ENCODE measurements at regions not wholly inside any gene's neighbourhood (a gene's known extent, or its start where the extent isn't known, plus 50 kb on each side); places are given as distances from the start of the nearest gene placed in this dataset.

GRCh38 chr10:83750604-83751003 lies 388.7 kb upstream of the GHITM start:
- Histone ChIP-seq H3K4me3 (ENCODE audit: low read depth, low read length) (no peak overlapping the region), H4K8ac (ENCODE audit: low read depth, low read length) (no peak overlapping the region), H2BK5ac (ENCODE audit: low read depth, low read length, poor library complexity) (no peak overlapping the region), H3K23ac (ENCODE audit: low read length) (no peak overlapping the region), H2AK5ac (ENCODE audit: low read length) (no peak overlapping the region), H3K4me2 (ENCODE audit: low read length) (no peak overlapping the region), H3K27me3 (ENCODE audit: insufficient read depth, low read length) (no peaks in the 10 kb centered on the region), H2AFZ (ENCODE audit: insufficient read depth, low read length, poor library complexity) (no peak overlapping the region), H3K27ac (ENCODE audit: low read depth, low read length) (no peak overlapping the region), H3K9ac (ENCODE audit: low read length) (no peak overlapping the region), H2BK120ac (ENCODE audit: insufficient read depth, low read length, poor library complexity) (no peak overlapping the region), H3K14ac (ENCODE audit: low read length) (no peak overlapping the region), H3K36me3 (ENCODE audit: control insufficient read depth in 1 of 2, insufficient read depth in 2 of 2, low read length in 2 of 2) (no peaks in the 10 kb centered on the region), H3K9me3 (ENCODE audit: insufficient read depth, low read depth, low read length) (peaks cover 17% of the 10 kb centered on the region), H3K4ac (ENCODE audit: low read depth, low read length) (no peak overlapping the region), H4K91ac (ENCODE audit: low read depth, low read length) (no peak overlapping the region), H3K4me1 (ENCODE audit: control insufficient read depth in 1 of 2, insufficient read depth in 2 of 2, low read length in 2 of 2) (no peaks in the 10 kb centered on the region), H2BK12ac (ENCODE audit: low read length) (no peak overlapping the region), H3K18ac (ENCODE audit: low read length) (no peak overlapping the region), H3K79me1 (ENCODE audit: low read length) (no peaks in the 10 kb centered on the region), H3K79me2 (ENCODE audit: control insufficient read depth, insufficient read depth, low read length, poor library complexity) (no peaks in the 10 kb centered on the region), H4K12ac (ENCODE audit: low read depth, low read length) (no peak overlapping the region)
- DNase-seq: no peak

- no peak overlapping the region for H3K14ac ChIP-seq (ENCODE audit: low read length)
- no peak overlapping the region for H2AFZ ChIP-seq (ENCODE audit: insufficient read depth, low read length, poor library complexity)
- no peaks in the 10 kb centered on the region for H3K79me2 ChIP-seq (ENCODE audit: control insufficient read depth, insufficient read depth, low read length, poor library complexity)
- H4K12ac ChIP-seq (ENCODE audit: low read depth, low read length): no peak overlapping the region
- no peak overlapping the region for H2BK5ac ChIP-seq (ENCODE audit: low read depth, low read length, poor library complexity)
- H2BK12ac ChIP-seq (ENCODE audit: low read length): no peak overlapping the region
- DNase-seq: no peak
- no peak overlapping the region for H2AK5ac ChIP-seq (ENCODE audit: low read length)
- H4K8ac ChIP-seq (ENCODE audit: low read depth, low read length): no peak overlapping the region
- no peak overlapping the region for H3K23ac ChIP-seq (ENCODE audit: low read length)
- H3K27ac ChIP-seq (ENCODE audit: low read depth, low read length): no peak overlapping the region
- no peak overlapping the region for H3K4ac ChIP-seq (ENCODE audit: low read depth, low read length)
- peaks cover 17% of the 10 kb centered on the region for H3K9me3 ChIP-seq (ENCODE audit: insufficient read depth, low read depth, low read length)
- H3K4me1 ChIP-seq (ENCODE audit: control insufficient read depth in 1 of 2, insufficient read depth in 2 of 2, low read length in 2 of 2): no peaks in the 10 kb centered on the region
- no peak overlapping the region for H3K4me2 ChIP-seq (ENCODE audit: low read length)
- H2BK120ac ChIP-seq (ENCODE audit: insufficient read depth, low read length, poor library complexity): no peak overlapping the region
- H3K36me3 ChIP-seq (ENCODE audit: control insufficient read depth in 1 of 2, insufficient read depth in 2 of 2, low read length in 2 of 2): no peaks in the 10 kb centered on the region
- no peaks in the 10 kb centered on the region for H3K27me3 ChIP-seq (ENCODE audit: insufficient read depth, low read length)
- H3K18ac ChIP-seq (ENCODE audit: low read length): no peak overlapping the region
- no peaks in the 10 kb centered on the region for H3K79me1 ChIP-seq (ENCODE audit: low read length)
- no CpG with 5 or more reads among the region's 2 CpGs for WGBS (ENCODE audit: extremely low coverage, insufficient coverage, insufficient read length)
- H4K91ac ChIP-seq (ENCODE audit: low read depth, low read length): no peak overlapping the region
- no peak overlapping the region for H3K4me3 ChIP-seq (ENCODE audit: low read depth, low read length)
- no peak overlapping the region for H3K9ac ChIP-seq (ENCODE audit: low read length)
Measured at GRCh38 chr10:83753490-83753889, 385.8 kb upstream of the GHITM start.

- no peak overlapping the region for H3K4ac ChIP-seq (ENCODE audit: low read depth, low read length)
- WGBS (ENCODE audit: extremely low coverage, insufficient coverage, insufficient read length): no CpG with 5 or more reads among the region's 1 CpG
- no peak overlapping the region for H2BK120ac ChIP-seq (ENCODE audit: insufficient read depth, low read length, poor library complexity)
- no peaks in the 10 kb centered on the region for H3K27me3 ChIP-seq (ENCODE audit: insufficient read depth, low read length)
- no peak overlapping the region for H3K4me3 ChIP-seq (ENCODE audit: low read depth, low read length)
- no peaks in the 10 kb centered on the region for H3K36me3 ChIP-seq (ENCODE audit: control insufficient read depth in 1 of 2, insufficient read depth in 2 of 2, low read length in 2 of 2)
- H3K18ac ChIP-seq (ENCODE audit: low read length): no peak overlapping the region
- no peak overlapping the region for H3K4me2 ChIP-seq (ENCODE audit: low read length)
- H3K27ac ChIP-seq (ENCODE audit: low read depth, low read length): no peak overlapping the region
- H3K79me2 ChIP-seq (ENCODE audit: control insufficient read depth, insufficient read depth, low read length, poor library complexity): no peaks in the 10 kb centered on the region
- no peak overlapping the region for H3K9ac ChIP-seq (ENCODE audit: low read length)
- H2AFZ ChIP-seq (ENCODE audit: insufficient read depth, low read length, poor library complexity): no peak overlapping the region
- H3K14ac ChIP-seq (ENCODE audit: low read length): no peak overlapping the region
- H3K23ac ChIP-seq (ENCODE audit: low read length): no peak overlapping the region
- no peak for DNase-seq
- peaks cover 13% of the 10 kb centered on the region for H3K9me3 ChIP-seq (ENCODE audit: insufficient read depth, low read depth, low read length)
- H4K8ac ChIP-seq (ENCODE audit: low read depth, low read length): no peak overlapping the region
- H2BK5ac ChIP-seq (ENCODE audit: low read depth, low read length, poor library complexity): no peak overlapping the region
- H4K12ac ChIP-seq (ENCODE audit: low read depth, low read length): no peak overlapping the region
- no peak overlapping the region for H2BK12ac ChIP-seq (ENCODE audit: low read length)
- H4K91ac ChIP-seq (ENCODE audit: low read depth, low read length): no peak overlapping the region
- H2AK5ac ChIP-seq (ENCODE audit: low read length): no peak overlapping the region
- no peaks in the 10 kb centered on the region for H3K4me1 ChIP-seq (ENCODE audit: control insufficient read depth in 1 of 2, insufficient read depth in 2 of 2, low read length in 2 of 2)
- no peaks in the 10 kb centered on the region for H3K79me1 ChIP-seq (ENCODE audit: low read length)
Measured at GRCh38 chr10:83754857-83755256, 384.5 kb upstream of the GHITM start.

DNA sequence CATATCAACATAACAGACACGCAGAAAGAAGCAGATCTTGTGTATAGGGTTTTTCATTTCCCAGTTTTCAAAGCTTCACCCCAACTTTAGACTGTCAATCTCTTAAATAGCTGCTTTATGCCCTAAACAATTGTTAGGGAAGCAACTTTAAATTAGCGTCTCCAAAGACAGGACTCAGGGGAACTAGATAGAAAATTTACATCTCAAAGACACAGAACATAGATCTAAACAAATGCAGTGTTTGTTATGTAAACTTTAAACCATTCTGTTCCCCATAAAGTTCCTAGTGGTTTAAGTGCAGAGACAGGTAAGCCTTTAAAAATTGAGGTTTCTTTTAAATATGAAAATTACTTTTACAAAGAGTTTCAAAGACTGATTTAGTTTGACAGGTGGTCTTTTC lies 379.2 kb upstream of the GHITM start:
- H3K14ac ChIP-seq (ENCODE audit: low read length): no peak overlapping the region
- H3K4me2 ChIP-seq (ENCODE audit: low read length): no peak overlapping the region
- H4K8ac ChIP-seq (ENCODE audit: low read depth, low read length): no peak overlapping the region
- no peak overlapping the region for H3K27ac ChIP-seq (ENCODE audit: low read depth, low read length)
- no peak overlapping the region for H3K9ac ChIP-seq (ENCODE audit: low read length)
- no peak for DNase-seq
- no peaks in the 10 kb centered on the region for H3K79me1 ChIP-seq (ENCODE audit: low read length)
- no peak overlapping the region for H3K4me3 ChIP-seq (ENCODE audit: low read depth, low read length)
- H2BK12ac ChIP-seq (ENCODE audit: low read length): no peak overlapping the region
- H3K79me2 ChIP-seq (ENCODE audit: control insufficient read depth, insufficient read depth, low read length, poor library complexity): no peaks in the 10 kb centered on the region
- no peaks in the 10 kb centered on the region for H3K36me3 ChIP-seq (ENCODE audit: control insufficient read depth in 1 of 2, insufficient read depth in 2 of 2, low read length in 2 of 2)
- no peaks in the 10 kb centered on the region for H3K9me3 ChIP-seq (ENCODE audit: insufficient read depth, low read depth, low read length)
- H3K4me1 ChIP-seq (ENCODE audit: control insufficient read depth in 1 of 2, insufficient read depth in 2 of 2, low read length in 2 of 2): no peaks in the 10 kb centered on the region
- no peak overlapping the region for H2AK5ac ChIP-seq (ENCODE audit: low read length)
- H4K91ac ChIP-seq (ENCODE audit: low read depth, low read length): no peak overlapping the region
- H2BK5ac ChIP-seq (ENCODE audit: low read depth, low read length, poor library complexity): no peak overlapping the region
- no peak overlapping the region for H3K23ac ChIP-seq (ENCODE audit: low read length)
- no peak overlapping the region for H4K12ac ChIP-seq (ENCODE audit: low read depth, low read length)
- no peak overlapping the region for H3K4ac ChIP-seq (ENCODE audit: low read depth, low read length)
- no peak overlapping the region for H3K18ac ChIP-seq (ENCODE audit: low read length)
- WGBS (ENCODE audit: extremely low coverage, insufficient coverage, insufficient read length): no CpG with 5 or more reads among the region's 2 CpGs
- H3K27me3 ChIP-seq (ENCODE audit: insufficient read depth, low read length): no peaks in the 10 kb centered on the region
- no peak overlapping the region for H2BK120ac ChIP-seq (ENCODE audit: insufficient read depth, low read length, poor library complexity)
- H2AFZ ChIP-seq (ENCODE audit: insufficient read depth, low read length, poor library complexity): no peak overlapping the region
